HG03060 (cell line): ENCODE measurements at regions not wholly inside any gene's neighbourhood (a gene's known extent, or its start where the extent isn't known, plus 50 kb on each side); places are given as distances from the start of the nearest gene placed in this dataset.

Source experiments
- ATAC-seq: cut with Tn5 transposase; IDR thresholded peaks from one replicate; pipeline ENCODE4 v1.9.1; 2021; ENCODE audit warnings: low read depth, moderate number of reproducible peaks; ENCODE audit not compliant: unreplicated experiment

- no peak for ATAC-seq
These were observed 167.7 kb upstream of the USP24 start for GRCh38 chr1:55382806-55383305.

GRCh38 chr1:55381983-55382382 is 166.8 kb upstream of the USP24 start:
- no peak for ATAC-seq

- ATAC-seq, result no peak
These were observed 166.3 kb upstream of the USP24 start for GRCh38 chr1:55381491-55381890.

- ATAC-seq, result no peak
These were observed 165.3 kb upstream of the USP24 start for GRCh38 chr1:55380355-55380970.

- ATAC-seq, result no peak
These were observed 163.4 kb upstream of the USP24 start for GRCh38 chr1:55378582-55378981.

GRCh38 chr1:55376897-55377296 is 161.7 kb upstream of the USP24 start:
- no peak for ATAC-seq

- ATAC-seq, result peak; percentile 57
These were observed 160.6 kb upstream of the USP24 start for GRCh38 chr1:55375617-55376258.

GRCh38 chr1:55374801-55375616 is 159.8 kb upstream of the USP24 start:
- ATAC-seq, result no peak

GRCh38 chr1:55374216-55374615 is 159.1 kb upstream of the USP24 start:
- ATAC-seq, result no peak

- no peak for ATAC-seq
These were observed 154.3 kb upstream of the USP24 start for GRCh38 chr1:55369474-55369873.

GRCh38 chr1:55368698-55369097 is 153.5 kb upstream of the USP24 start:
- ATAC-seq, result no peak

- no peak for ATAC-seq
These were observed 152.1 kb upstream of the USP24 start for GRCh38 chr1:55367273-55367672.

GRCh38 chr1:55364216-55364615 is 149.1 kb upstream of the USP24 start:
- no peak for ATAC-seq

- no peak for ATAC-seq
These were observed 148.1 kb upstream of the USP24 start for GRCh38 chr1:55363268-55363667.

GRCh38 chr1:55362558-55362957 is 147.4 kb upstream of the USP24 start:
- no peak for ATAC-seq

GRCh38 chr1:55359611-55360010 is 144.4 kb upstream of the USP24 start:
- no peak for ATAC-seq

GRCh38 chr1:55358581-55358980 is 143.4 kb upstream of the USP24 start:
- ATAC-seq, result no peak

GRCh38 chr1:55355549-55355948 is 140.4 kb upstream of the USP24 start:
- ATAC-seq, result no peak

GRCh38 chr1:55353707-55354620 is 138.8 kb upstream of the USP24 start:
- ATAC-seq, result no peak

GRCh38 chr1:55352811-55353180 is 137.6 kb upstream of the USP24 start:
- no peak for ATAC-seq
